Thoracic aorta (tissue), 2 donors: ENCODE measurements at regions not wholly inside any gene's neighbourhood (a gene's known extent, or its start where the extent isn't known, plus 50 kb on each side); places are given as distances from the start of the nearest gene placed in this dataset.

Source experiments
- ATAC-seq: fragments of 150-250 bp; one replicate; pipeline ENCODE4 v1.8.0; 2017; ENCODE audit warnings: low read depth; ENCODE audit not compliant: insufficient number of reproducible peaks, low FRiP score
- DNase-seq: peaks from one replicate; pipeline ENCODE4 v3.0.0-alpha.2; 2020; ENCODE audit warnings: low spot score
- H3K27ac ChIP-seq, 2 donors: fragments of 200-600 bp; sonication (generic); 1 replicate in 1 of 2; 2 replicates in 1 of 2; pipeline ENCODE4 v1.5.1; 2016; ENCODE audit warnings: mild to moderate bottlenecking in 2 of 2, moderate library complexity in 2 of 2
- H3K27me3 ChIP-seq: fragments of 200-600 bp; sonication (generic); replicated peaks from 2 replicates; pipeline ENCODE4 v1.6.0; 2016; ENCODE audit warnings: mild to moderate bottlenecking; ENCODE audit not compliant: insufficient read depth
- H3K36me3 ChIP-seq: fragments of 200-600 bp; sonication (generic); one replicate; pipeline ENCODE4 v1.5.1; 2016
- H3K4me1 ChIP-seq, 2 donors: fragments of 200-600 bp; sonication (generic); 1 replicate in 1 of 2; 2 replicates in 1 of 2; pipeline versions ENCODE4 v1.5.1 to v1.6.0; 2016; ENCODE audit warnings: low read depth in 2 of 2, mild to moderate bottlenecking in 1 of 2; ENCODE audit not compliant: control insufficient read depth in 1 of 2
- H3K4me3 ChIP-seq: fragments of 200-600 bp; sonication (generic); 2 replicates; pipeline ENCODE4 v1.5.1; 2016; ENCODE audit warnings: mild to moderate bottlenecking
- H3K9me3 ChIP-seq: fragments of 200-600 bp; sonication (generic); 2 replicates; pipeline ENCODE4 v1.5.1; 2016
- CTCF ChIP-seq: fragments of 200-600 bp; sonication (generic); IDR thresholded peaks from one replicate; pipeline ENCODE4 v1.5.1; 2019; ENCODE audit warnings: antibody characterized with exemption

DNA sequence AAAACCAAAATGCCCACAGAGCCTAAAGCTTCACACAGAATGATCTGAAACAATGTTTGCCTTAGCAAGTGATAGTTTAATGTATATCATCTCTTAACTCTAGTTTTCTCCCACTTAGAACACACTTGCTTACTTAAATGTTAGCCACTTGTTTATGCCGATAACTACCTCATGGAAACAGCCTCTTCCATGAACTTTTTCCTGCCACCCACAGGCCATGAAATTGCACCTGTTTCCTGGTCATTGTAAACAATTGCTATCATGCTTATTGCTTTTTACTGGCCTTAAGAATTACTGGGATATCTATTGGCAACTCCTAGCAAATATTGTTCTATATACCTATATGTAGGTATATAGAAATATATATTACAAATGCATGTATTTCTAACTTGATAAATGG is 231.1 kb downstream of the HDGFL1 start:
- no peaks in the 10 kb centered on the region for H3K9me3 ChIP-seq
- H3K27me3 ChIP-seq = no peaks in the 10 kb centered on the region
- no peaks in the 10 kb centered on the region for H3K4me1 ChIP-seq
- H3K36me3 ChIP-seq = no peaks in the 10 kb centered on the region
- ATAC-seq = no peak
- no peak overlapping the region for H3K27ac ChIP-seq
- DNase-seq = no peak
- no peak for TF ChIP-seq CTCF
- H3K4me3 ChIP-seq = no peak overlapping the region

- H3K9me3 ChIP-seq = no peaks in the 10 kb centered on the region
- H3K4me1 ChIP-seq = peaks cover 0 to 6% of the 10 kb centered on the region in 2 donors
- H3K27ac ChIP-seq = no peak overlapping the region
- DNase-seq (no peak), ATAC-seq (no peak)
- H3K36me3 ChIP-seq = no peaks in the 10 kb centered on the region
- TF ChIP-seq CTCF = no peak
- no peak overlapping the region for H3K4me3 ChIP-seq
- H3K27me3 ChIP-seq = no peaks in the 10 kb centered on the region
Observed at GRCh38 chr6:22801831-22802230, 232.5 kb downstream of the HDGFL1 start.

GRCh38 chr6:22804620-22805261 is 235.4 kb downstream of the HDGFL1 start:
- no peak for ATAC-seq
- TF ChIP-seq CTCF = no peak

DNA sequence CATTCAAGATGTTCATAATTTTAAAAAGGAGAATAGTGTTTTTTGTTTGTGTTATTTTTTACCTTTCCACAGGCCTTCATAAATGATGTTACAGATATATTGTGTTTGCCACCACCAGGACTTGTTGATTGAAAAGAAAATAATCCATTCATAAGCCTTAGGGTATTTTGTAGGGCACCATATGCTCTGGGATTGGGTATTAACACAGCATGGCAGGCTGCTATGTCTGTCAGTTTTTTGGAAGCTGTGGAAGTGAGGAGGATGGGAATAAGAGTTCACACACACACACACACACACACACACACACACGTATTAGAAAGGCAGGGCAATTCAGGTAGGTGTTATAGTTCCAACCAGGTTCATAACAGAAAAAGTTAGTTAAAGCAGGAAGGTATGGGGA is 237.9 kb downstream of the HDGFL1 start:
- ATAC-seq (no peak), DNase-seq (no peak)
- Histone ChIP-seq H3K4me3 (no peak overlapping the region), H3K27ac (no peak overlapping the region), H3K27me3 (no peaks in the 10 kb centered on the region), H3K36me3 (no peaks in the 10 kb centered on the region), H3K4me1 (peaks cover 0 to 9% of the 10 kb centered on the region in 2 donors), H3K9me3 (no peaks in the 10 kb centered on the region)
- no peak for TF ChIP-seq CTCF

More at GRCh38 chr6:22804620-22805261, 235.4 kb downstream of the HDGFL1 start:
- Histone ChIP-seq H3K4me3 (no peak overlapping the region), H3K27ac (no peak overlapping the region), H3K27me3 (no peaks in the 10 kb centered on the region), H3K4me1 (peaks cover 0 to 9% of the 10 kb centered on the region in 2 donors), H3K36me3 (no peaks in the 10 kb centered on the region), H3K9me3 (no peaks in the 10 kb centered on the region)
- DNase-seq = no peak

- ATAC-seq (no peak), DNase-seq (no peak)
- no peak overlapping the region for H3K4me3 ChIP-seq
- H3K27ac ChIP-seq = no peak overlapping the region
- no peak for TF ChIP-seq CTCF
- H3K27me3 ChIP-seq = no peaks in the 10 kb centered on the region
- H3K4me1 ChIP-seq = peaks cover 0 to 9% of the 10 kb centered on the region in 2 donors
- H3K9me3 ChIP-seq = no peaks in the 10 kb centered on the region
- no peaks in the 10 kb centered on the region for H3K36me3 ChIP-seq
Observed at GRCh38 chr6:22807818-22808217, 238.5 kb downstream of the HDGFL1 start.
